ENCODE measurements at regions not wholly inside any gene's neighbourhood (a gene's known extent, or its start where the extent isn't known, plus 50 kb on each side); places are given as distances from the start of the nearest gene placed in this dataset.
"Not testable (repeated sequence)": the region's sequence is repeated elsewhere in the genome, so short reads cannot be mapped to it uniquely, and the experiment has no call there.

DNA sequence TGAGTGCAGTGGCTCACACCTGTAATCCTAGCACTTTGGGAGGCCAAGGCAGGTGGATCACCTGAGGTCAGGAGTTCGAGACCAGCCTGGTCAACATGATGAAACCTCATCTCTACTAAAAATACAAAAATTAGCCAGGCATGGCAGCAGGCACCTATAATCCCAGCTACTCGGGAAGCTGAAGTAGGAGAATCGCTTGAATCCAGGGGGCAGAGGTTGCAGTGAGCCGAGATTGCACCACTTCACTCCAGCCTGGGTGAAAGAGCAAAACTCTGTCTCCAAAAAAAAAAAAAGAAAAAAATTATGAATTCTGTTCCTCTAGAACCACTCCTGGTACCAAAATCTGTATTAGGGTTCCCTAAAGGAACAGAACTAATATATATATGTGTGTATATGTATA is 161.2 kb downstream of the CYP26A1 start:
- DNase-seq (ENCODE audit: low read depth, low spot score); H3K9ac ChIP-seq (ENCODE audit: control insufficient read depth, extremely low read depth, insufficient read depth, low read length); H3K9me1 ChIP-seq (ENCODE audit: control insufficient read depth, extremely low read depth, insufficient read depth, low read length); H2AFZ ChIP-seq (ENCODE audit: control insufficient read depth, low read length); H3K4me3 ChIP-seq (ENCODE audit: control insufficient read depth in 2 of 3, extremely low read depth in 1 of 3, insufficient read depth in 2 of 3, low read depth in 1 of 3, low read length in 3 of 3); H3K36me3 ChIP-seq (ENCODE audit: control insufficient read depth in 2 of 2, extremely low read depth in 1 of 2, insufficient read depth in 2 of 2, low read length in 2 of 2); H3K27ac ChIP-seq (ENCODE audit: control insufficient read depth, insufficient read depth, low read length); FAIRE-seq; H3K9me3 ChIP-seq (ENCODE audit: control insufficient read depth, low read depth, low read length); H4K20me1 ChIP-seq (ENCODE audit: control insufficient read depth, extremely low read depth, insufficient read depth, low read length); H3K4me2 ChIP-seq (ENCODE audit: control insufficient read depth, extremely low read depth, insufficient read depth, low read depth, low read length); H3K79me2 ChIP-seq (ENCODE audit: control insufficient read depth, insufficient read depth, low read length); H3K4me1 ChIP-seq (ENCODE audit: control insufficient read depth, extremely low read depth, insufficient read depth, low read length); dilution Hi-C loops (cut with MboI; ENCODE audit: extremely low pct_ligation_motif_present, low sequenced_read_pairs): not testable (repeated sequence)
- H3K27me3 ChIP-seq (ENCODE audit: control insufficient read depth, extremely low read depth, insufficient read depth, low read length): peaks cover 10% of the 10 kb centered on the region

DNA sequence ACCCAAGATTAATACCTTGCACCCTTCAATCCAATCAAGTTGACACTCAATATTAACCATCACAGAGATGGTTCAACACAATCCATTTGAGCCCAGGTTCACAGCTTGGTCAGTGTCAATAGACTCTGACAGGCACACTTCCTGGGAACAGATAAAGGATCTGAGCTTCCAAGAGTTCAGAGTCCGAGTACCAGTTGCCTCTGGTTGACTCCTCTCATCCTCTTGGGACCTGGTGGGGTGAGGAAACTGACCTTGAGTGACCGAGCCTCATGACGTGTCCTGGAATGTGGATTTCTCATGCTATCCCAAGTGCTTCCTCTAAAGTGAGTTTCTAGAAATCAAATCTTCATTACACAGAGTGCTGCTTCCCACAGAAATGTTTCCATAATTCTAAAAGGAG is 162.0 kb downstream of the CYP26A1 start:
- Histone ChIP-seq H3K9me1 (ENCODE audit: control insufficient read depth, extremely low read depth, insufficient read depth, low read length) (no peaks in the 10 kb centered on the region), H3K9ac (ENCODE audit: control insufficient read depth, extremely low read depth, insufficient read depth, low read length) (no peak overlapping the region), H3K9me3 (ENCODE audit: control insufficient read depth, low read depth, low read length) (no peaks in the 10 kb centered on the region), H2AFZ (ENCODE audit: control insufficient read depth, low read length) (no peak overlapping the region), H3K4me3 (ENCODE audit: control insufficient read depth in 2 of 3, extremely low read depth in 1 of 3, insufficient read depth in 2 of 3, low read depth in 1 of 3, low read length in 3 of 3) (no peak overlapping the region), H3K4me2 (ENCODE audit: control insufficient read depth, extremely low read depth, insufficient read depth, low read depth, low read length) (no peak overlapping the region), H3K4me1 (ENCODE audit: control insufficient read depth, extremely low read depth, insufficient read depth, low read length) (no peaks in the 10 kb centered on the region), H3K36me3 (ENCODE audit: control insufficient read depth in 2 of 2, extremely low read depth in 1 of 2, insufficient read depth in 2 of 2, low read length in 2 of 2) (no peaks in the 10 kb centered on the region), H4K20me1 (ENCODE audit: control insufficient read depth, extremely low read depth, insufficient read depth, low read length) (no peaks in the 10 kb centered on the region), H3K27me3 (ENCODE audit: control insufficient read depth, extremely low read depth, insufficient read depth, low read length) (peaks cover 10% of the 10 kb centered on the region), H3K27ac (ENCODE audit: control insufficient read depth, insufficient read depth, low read length) (no peak overlapping the region), H3K79me2 (ENCODE audit: control insufficient read depth, insufficient read depth, low read length) (no peaks in the 10 kb centered on the region)
- FAIRE-seq (no peak), DNase-seq (ENCODE audit: low read depth, low spot score) (no peak)
- dilution Hi-C loops (cut with MboI; ENCODE audit: extremely low pct_ligation_motif_present, low sequenced_read_pairs): no loop called here
- TF ChIP-seq, protein P1, sequence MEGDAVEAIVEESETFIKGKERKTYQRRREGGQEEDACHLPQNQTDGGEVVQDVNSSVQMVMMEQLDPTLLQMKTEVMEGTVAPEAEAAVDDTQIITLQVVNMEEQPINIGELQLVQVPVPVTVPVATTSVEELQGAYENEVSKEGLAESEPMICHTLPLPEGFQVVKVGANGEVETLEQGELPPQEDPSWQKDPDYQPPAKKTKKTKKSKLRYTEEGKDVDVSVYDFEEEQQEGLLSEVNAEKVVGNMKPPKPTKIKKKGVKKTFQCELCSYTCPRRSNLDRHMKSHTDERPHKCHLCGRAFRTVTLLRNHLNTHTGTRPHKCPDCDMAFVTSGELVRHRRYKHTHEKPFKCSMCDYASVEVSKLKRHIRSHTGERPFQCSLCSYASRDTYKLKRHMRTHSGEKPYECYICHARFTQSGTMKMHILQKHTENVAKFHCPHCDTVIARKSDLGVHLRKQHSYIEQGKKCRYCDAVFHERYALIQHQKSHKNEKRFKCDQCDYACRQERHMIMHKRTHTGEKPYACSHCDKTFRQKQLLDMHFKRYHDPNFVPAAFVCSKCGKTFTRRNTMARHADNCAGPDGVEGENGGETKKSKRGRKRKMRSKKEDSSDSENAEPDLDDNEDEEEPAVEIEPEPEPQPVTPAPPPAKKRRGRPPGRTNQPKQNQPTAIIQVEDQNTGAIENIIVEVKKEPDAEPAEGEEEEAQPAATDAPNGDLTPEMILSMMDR (optimal IDR thresholded peaks at IDR 0.05 in 1 of 3, IDR thresholded peaks at IDR 0.05 in 1 of 3, conservative IDR thresholded peaks at IDR 0.05 in 1 of 3; ENCODE audit: extremely low read depth in 1 of 3, insufficient read depth in 2 of 3, low read length in 3 of 3): no peak
- no peak for TF ChIP-seq EZH2 (IDR thresholded peaks at IDR 0.05; ENCODE audit: low read length)

DNA sequence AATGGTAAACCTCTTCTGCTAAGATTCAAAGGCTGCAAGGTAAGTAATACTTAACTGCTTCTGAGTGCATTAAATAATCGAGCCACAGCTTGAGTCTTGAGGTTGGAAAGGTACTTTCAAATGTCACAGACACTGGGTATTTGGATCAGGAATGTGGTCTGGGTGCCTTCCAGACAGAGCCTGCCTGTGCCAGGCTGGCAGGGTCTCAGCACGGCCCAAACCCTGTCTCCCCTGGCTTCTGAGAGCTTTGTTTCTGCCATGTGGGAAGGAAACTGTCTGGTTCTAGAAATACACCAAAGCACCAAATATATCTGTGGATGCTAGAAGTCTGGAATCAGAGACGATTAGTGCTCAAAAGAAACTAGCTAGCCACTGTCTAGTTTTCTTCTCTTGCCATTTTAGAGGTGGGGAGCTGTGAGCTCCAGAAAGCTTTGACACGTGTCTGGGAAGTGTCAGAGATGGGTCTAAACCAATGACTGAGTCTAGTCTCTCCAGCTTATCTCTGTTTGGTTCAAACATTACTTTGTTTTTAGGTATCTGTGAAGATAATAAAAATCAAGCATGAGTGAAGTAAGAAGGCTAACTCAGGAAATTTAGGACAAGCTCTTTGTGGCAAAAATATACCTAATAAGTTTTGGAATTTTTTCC is 162.8 kb downstream of the CYP26A1 start:
- dilution Hi-C loops (cut with MboI; ENCODE audit: extremely low pct_ligation_motif_present, low sequenced_read_pairs): no loop called here
- no peak for FAIRE-seq

More for the DNA sequence above, 162.8 kb downstream of the CYP26A1 start:
- Histone ChIP-seq H3K4me1 (ENCODE audit: control insufficient read depth, extremely low read depth, insufficient read depth, low read length) (no peaks in the 10 kb centered on the region), H3K27me3 (ENCODE audit: control insufficient read depth, extremely low read depth, insufficient read depth, low read length) (peaks cover 10% of the 10 kb centered on the region), H3K27ac (ENCODE audit: control insufficient read depth, insufficient read depth, low read length) (no peak overlapping the region), H4K20me1 (ENCODE audit: control insufficient read depth, extremely low read depth, insufficient read depth, low read length) (no peaks in the 10 kb centered on the region), H3K4me3 (ENCODE audit: control insufficient read depth in 2 of 3, extremely low read depth in 1 of 3, insufficient read depth in 2 of 3, low read depth in 1 of 3, low read length in 3 of 3) (no peak overlapping the region), H3K9me3 (ENCODE audit: control insufficient read depth, low read depth, low read length) (no peaks in the 10 kb centered on the region), H3K9me1 (ENCODE audit: control insufficient read depth, extremely low read depth, insufficient read depth, low read length) (no peaks in the 10 kb centered on the region), H2AFZ (ENCODE audit: control insufficient read depth, low read length) (no peak overlapping the region), H3K4me2 (ENCODE audit: control insufficient read depth, extremely low read depth, insufficient read depth, low read depth, low read length) (no peak overlapping the region), H3K79me2 (ENCODE audit: control insufficient read depth, insufficient read depth, low read length) (no peaks in the 10 kb centered on the region), H3K36me3 (ENCODE audit: control insufficient read depth in 2 of 2, extremely low read depth in 1 of 2, insufficient read depth in 2 of 2, low read length in 2 of 2) (no peaks in the 10 kb centered on the region), H3K9ac (ENCODE audit: control insufficient read depth, extremely low read depth, insufficient read depth, low read length) (no peak overlapping the region)
- TF ChIP-seq EZH2 (IDR thresholded peaks at IDR 0.05; ENCODE audit: low read length): no peak
- TF ChIP-seq, protein P1 (optimal IDR thresholded peaks at IDR 0.05 in 1 of 3, IDR thresholded peaks at IDR 0.05 in 1 of 3, conservative IDR thresholded peaks at IDR 0.05 in 1 of 3; ENCODE audit: extremely low read depth in 1 of 3, insufficient read depth in 2 of 3, low read length in 3 of 3): no peak
- DNase-seq (ENCODE audit: low read depth, low spot score): no peak

All from keratinocyte (primary cell).